CD4-positive, alpha-beta T cell (primary cell): ENCODE measurements at regions not wholly inside any gene's neighbourhood (a gene's known extent, or its start where the extent isn't known, plus 50 kb on each side); places are given as distances from the start of the nearest gene placed in this dataset.
A peak's percentile ranks its signal among the peaks of the same experiment; 100 is the strongest.

Source experiments
- ATAC-seq: fragments of 200-7000 bp; cut with Tn5 transposase; one replicate; pipeline ENCODE4 v1.10.0; 2022; ENCODE audit warnings: mild to moderate bottlenecking; ENCODE audit not compliant: poor library complexity
- CTCF ChIA-PET: fragments of 350-600 bp; sonication (Branson Sonifier 250); formaldehyde crosslinking; loops from one replicate; lab custom pipeline; 2021; ENCODE audit warnings: antibody characterized with exemption, inconsistent platforms; lab: Charles Lee
- POLR2A ChIA-PET: fragments of 350-600 bp; sonication (Branson Sonifier 250); formaldehyde crosslinking; loops from one replicate; lab custom pipeline; 2021; ENCODE audit warnings: antibody characterized with exemption, inconsistent platforms; lab: Charles Lee
- DNase-seq, 14 experiments: peaks; one replicate each; pipeline ENCODE4 v3.0.0-alpha.2; 2013 to 2020; ENCODE audit warnings: mixed read lengths in 2 of 14
- H3K27ac ChIP-seq, 2 donors: one replicate each; pipeline versions ENCODE4 v1.5.1 to v1.7.0; 2013; ENCODE audit warnings: low read length in 2 of 2, low read depth in 1 of 2, mild to moderate bottlenecking in 1 of 2
- H3K27me3 ChIP-seq, 2 experiments: 1 replicate in 1 of 2; 2 replicates in 1 of 2; pipeline versions ENCODE4 v1.6.1 to v1.7.0; 2013; ENCODE audit warnings: low read length in 2 of 2, control low read depth in 1 of 2, mild to moderate bottlenecking in 1 of 2, moderate library complexity in 1 of 2; ENCODE audit not compliant: insufficient read depth in 2 of 2, control insufficient read depth in 1 of 2
- H3K36me3 ChIP-seq: one replicate; pipeline ENCODE4 v1.6.1; 2013; ENCODE audit warnings: low read length, control low read depth; ENCODE audit not compliant: insufficient read depth
- H3K4me1 ChIP-seq: one replicate; pipeline ENCODE4 v1.6.1; 2013; ENCODE audit warnings: low read length, control low read depth; ENCODE audit not compliant: insufficient read depth
- H3K4me3 ChIP-seq: one replicate; pipeline ENCODE4 v1.5.1; 2013; ENCODE audit warnings: mild to moderate bottlenecking, low read length, moderate library complexity
- H3K9me3 ChIP-seq, 2 experiments: 1 replicate in 1 of 2; 2 replicates in 1 of 2; pipeline versions ENCODE4 v1.6.1 to v1.7.0; 2013; ENCODE audit warnings: low read length in 2 of 2, mild to moderate bottlenecking in 2 of 2, control low read depth in 1 of 2, moderate library complexity in 1 of 2; ENCODE audit not compliant: control insufficient read depth in 1 of 2, insufficient read depth in 1 of 2
- H3K27ac Mint-ChIP-seq: one replicate; pipeline ENCODE4 v1.8.0; 2020; ENCODE audit warnings: mixed read lengths
- H3K27me3 Mint-ChIP-seq: one replicate; pipeline ENCODE4 v1.8.0; 2021; ENCODE audit warnings: mixed read lengths
- H3K36me3 Mint-ChIP-seq: one replicate; pipeline ENCODE4 v1.8.0; 2021; ENCODE audit warnings: low read depth, mixed read lengths
- H3K4me1 Mint-ChIP-seq: one replicate; pipeline ENCODE4 v1.8.0; 2021; ENCODE audit warnings: low read depth, mixed read lengths
- H3K4me3 Mint-ChIP-seq: one replicate; pipeline ENCODE4 v1.8.0; 2020; ENCODE audit warnings: mild to moderate bottlenecking, mixed read lengths
- H3K9me3 Mint-ChIP-seq: one replicate; pipeline ENCODE4 v1.8.0; 2020; ENCODE audit warnings: mixed read lengths
- intact Hi-C, 2 experiments: fragments of 100-400 bp; cut with DNase I in 1 of 2; cut with micrococcal nuclease in 1 of 2; formaldehyde crosslinking; loops; one replicate each; pipeline versions ENCODE4 v1.15.1 to v1.9.0; 2023 to 2025; cut with DNase I, micrococcal nuclease
- TF ChIP-seq, protein P1 (sequence below): fragments of 200-600 bp; IDR thresholded peaks from one replicate; pipeline ENCODE4 v1.8.0; 2022; ENCODE audit warnings: antibody characterized with exemption, mild to moderate bottlenecking

DNA sequence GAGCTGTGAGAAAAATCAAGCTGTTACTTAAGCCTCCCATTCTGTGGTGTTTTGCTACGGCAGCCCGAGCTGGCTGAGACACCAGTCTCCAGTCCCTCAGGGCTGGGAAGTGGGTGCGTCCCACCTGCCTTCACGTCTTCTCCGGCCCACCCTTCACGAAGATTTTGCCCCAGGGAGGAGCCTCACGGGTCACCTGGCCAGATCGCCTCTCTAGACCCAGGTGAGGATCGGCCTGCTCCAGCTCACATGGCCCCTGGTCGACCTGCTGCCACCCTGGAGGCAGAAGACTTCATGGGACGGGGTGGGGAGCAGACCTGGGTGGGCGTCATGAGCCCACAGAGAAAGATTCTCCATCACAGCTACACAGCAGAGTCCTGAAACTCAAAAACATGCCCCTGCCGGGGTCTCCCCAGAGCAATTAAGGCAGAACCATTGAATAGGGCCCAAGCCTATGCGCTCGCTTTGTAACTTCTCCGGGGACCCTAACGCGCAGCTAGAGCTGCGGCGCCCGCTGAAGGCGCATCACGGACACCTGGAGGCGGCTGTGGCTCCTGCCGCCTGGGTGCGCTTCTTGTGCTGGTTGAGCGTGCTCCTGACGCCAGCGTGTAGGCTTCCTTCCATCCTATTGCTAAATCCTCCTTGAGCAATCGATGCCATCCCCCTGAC, 92.6 kb upstream of the ALDH1A3 start:
- H3K4me3 ChIP-seq, result no peak overlapping the region
- no peaks in the 10 kb centered on the region for H3K9me3 Mint-ChIP-seq
- H3K27me3 ChIP-seq, result peaks cover 0 to 4% of the 10 kb centered on the region in 2 experiments
- H3K36me3 ChIP-seq, result no peaks in the 10 kb centered on the region
- no peak overlapping the region for H3K27ac Mint-ChIP-seq
- ChIA-PET CTCF (no interaction called here), POLR2A (no interaction called here)
- ATAC-seq, result no peak
- no peak overlapping the region for H3K4me3 Mint-ChIP-seq
- H3K9me3 ChIP-seq, result peaks cover 0 to 8% of the 10 kb centered on the region in 2 experiments
- H3K27ac ChIP-seq, result no peak overlapping the region
- TF ChIP-seq, protein P1, sequence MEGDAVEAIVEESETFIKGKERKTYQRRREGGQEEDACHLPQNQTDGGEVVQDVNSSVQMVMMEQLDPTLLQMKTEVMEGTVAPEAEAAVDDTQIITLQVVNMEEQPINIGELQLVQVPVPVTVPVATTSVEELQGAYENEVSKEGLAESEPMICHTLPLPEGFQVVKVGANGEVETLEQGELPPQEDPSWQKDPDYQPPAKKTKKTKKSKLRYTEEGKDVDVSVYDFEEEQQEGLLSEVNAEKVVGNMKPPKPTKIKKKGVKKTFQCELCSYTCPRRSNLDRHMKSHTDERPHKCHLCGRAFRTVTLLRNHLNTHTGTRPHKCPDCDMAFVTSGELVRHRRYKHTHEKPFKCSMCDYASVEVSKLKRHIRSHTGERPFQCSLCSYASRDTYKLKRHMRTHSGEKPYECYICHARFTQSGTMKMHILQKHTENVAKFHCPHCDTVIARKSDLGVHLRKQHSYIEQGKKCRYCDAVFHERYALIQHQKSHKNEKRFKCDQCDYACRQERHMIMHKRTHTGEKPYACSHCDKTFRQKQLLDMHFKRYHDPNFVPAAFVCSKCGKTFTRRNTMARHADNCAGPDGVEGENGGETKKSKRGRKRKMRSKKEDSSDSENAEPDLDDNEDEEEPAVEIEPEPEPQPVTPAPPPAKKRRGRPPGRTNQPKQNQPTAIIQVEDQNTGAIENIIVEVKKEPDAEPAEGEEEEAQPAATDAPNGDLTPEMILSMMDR, result no peak
- H3K4me1 ChIP-seq, result no peaks in the 10 kb centered on the region
- no peaks in the 10 kb centered on the region for H3K4me1 Mint-ChIP-seq
- peak in 1 of 14 experiments; percentile 5 for DNase-seq
- H3K27me3 Mint-ChIP-seq, result peaks cover 17% of the 10 kb centered on the region
- intact Hi-C loops, result no loop called here
- no peaks in the 10 kb centered on the region for H3K36me3 Mint-ChIP-seq

DNA sequence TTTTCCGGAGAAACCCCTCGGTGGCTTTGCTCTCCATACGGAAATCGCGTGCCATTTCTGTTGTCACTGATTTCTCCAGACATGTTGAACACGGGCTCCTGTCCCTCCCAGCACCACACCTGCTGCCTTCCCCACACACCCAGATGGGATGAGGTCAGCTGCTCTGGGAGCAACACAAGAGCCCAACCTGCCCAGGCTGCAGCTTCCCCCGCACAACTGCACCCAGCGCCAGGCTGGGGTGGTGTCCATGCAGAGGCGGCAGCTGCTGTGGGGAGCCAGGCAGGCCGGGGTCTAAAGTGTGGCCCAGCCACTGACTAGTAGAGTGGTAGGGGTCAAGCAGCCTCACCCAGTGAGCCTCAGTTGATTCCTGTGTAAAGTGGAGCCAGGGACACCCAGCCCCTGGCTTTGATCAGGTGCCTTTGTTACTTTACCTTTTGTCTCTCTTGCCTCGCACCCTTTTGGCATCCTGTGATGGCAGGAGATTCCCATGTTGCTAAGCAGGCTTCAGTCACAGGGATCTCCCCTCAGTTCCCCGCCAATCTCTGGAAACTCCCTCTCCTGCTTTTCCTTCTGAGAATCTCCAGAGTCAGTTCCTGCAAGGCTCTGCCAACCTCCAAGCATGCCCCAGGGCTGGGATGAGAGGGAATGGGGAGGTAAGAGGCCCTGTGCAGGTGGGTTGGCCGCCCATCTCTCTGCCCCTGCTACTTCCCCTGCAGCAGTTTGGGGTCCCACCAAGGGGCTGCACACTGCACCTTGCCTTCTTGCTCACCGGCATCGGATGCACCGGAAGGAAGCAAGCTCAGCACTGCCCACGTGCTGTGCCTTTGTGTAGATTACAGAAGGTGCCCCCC, 91.8 kb upstream of the ALDH1A3 start:
- Histone ChIP-seq H3K36me3 (no peaks in the 10 kb centered on the region), H3K4me1 (no peaks in the 10 kb centered on the region), H3K27ac (no peak overlapping the region), H3K4me3 (no peak overlapping the region), H3K9me3 (peaks cover 0 to 8% of the 10 kb centered on the region in 2 experiments), H3K27me3 (peaks cover 0 to 4% of the 10 kb centered on the region in 2 experiments)
- Mint-ChIP-seq H3K4me1 (no peaks in the 10 kb centered on the region), H3K27ac (no peak overlapping the region), H3K36me3 (no peaks in the 10 kb centered on the region), H3K27me3 (peaks cover 11% of the 10 kb centered on the region), H3K4me3 (no peak overlapping the region), H3K9me3 (no peaks in the 10 kb centered on the region)
- DNase-seq (peak in 1 of 14 experiments; percentile 3), ATAC-seq (no peak)
- intact Hi-C loops, result no loop called here
- POLR2A ChIA-PET, result no interaction called here
- TF ChIP-seq, protein P1, result no peak
- CTCF ChIA-PET, result no interaction called here

DNA sequence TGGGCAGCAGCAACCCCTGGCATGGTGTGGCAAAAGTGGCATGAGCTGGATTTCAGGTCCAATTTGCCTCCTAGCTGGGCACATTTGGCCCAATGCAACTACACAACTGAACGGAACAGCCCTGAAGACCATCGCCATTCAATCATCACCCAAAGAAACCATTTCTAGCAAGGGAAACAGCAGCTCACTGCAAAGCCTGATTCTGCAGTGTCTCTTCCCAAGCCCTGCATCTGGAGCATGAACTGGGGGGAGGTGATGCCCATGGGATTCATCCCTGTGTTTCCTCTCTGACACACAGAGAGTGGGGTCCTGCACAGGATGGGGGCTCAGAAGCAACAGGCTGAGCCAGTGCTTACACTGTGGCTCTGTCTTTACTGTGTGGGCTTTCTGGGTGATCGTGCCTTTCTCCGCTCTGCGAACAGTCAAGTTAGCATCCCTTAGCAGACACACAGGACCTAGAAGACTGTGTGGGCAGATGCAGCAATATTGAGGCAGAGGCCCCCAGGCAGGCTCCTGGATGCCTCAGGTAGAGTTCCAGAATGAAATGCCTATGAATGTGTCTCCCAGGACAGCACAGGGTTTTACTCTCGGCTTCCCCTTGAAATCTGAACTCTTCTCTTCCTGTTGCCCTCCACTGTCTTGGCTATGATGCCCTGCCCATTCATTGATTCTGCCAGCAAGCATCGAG, 91.1 kb upstream of the ALDH1A3 start:
- intact Hi-C loops, result no loop called here
- CTCF ChIA-PET, result no interaction called here
- peak in 1 of 14 experiments; percentile 1 for DNase-seq

More for the DNA sequence above, 91.1 kb upstream of the ALDH1A3 start:
- H3K36me3 Mint-ChIP-seq, result no peaks in the 10 kb centered on the region
- H3K4me1 ChIP-seq, result no peaks in the 10 kb centered on the region
- POLR2A ChIA-PET, result no interaction called here
- H3K27me3 Mint-ChIP-seq, result peaks cover 11% of the 10 kb centered on the region
- H3K27me3 ChIP-seq, result peaks cover 0 to 4% of the 10 kb centered on the region in 2 experiments
- no peak for ATAC-seq
- H3K27ac Mint-ChIP-seq, result no peak overlapping the region
- H3K27ac ChIP-seq, result no peak overlapping the region
- peaks cover 0 to 8% of the 10 kb centered on the region in 2 experiments for H3K9me3 ChIP-seq
- H3K4me1 Mint-ChIP-seq, result no peaks in the 10 kb centered on the region
- TF ChIP-seq, protein P1, result no peak
- H3K4me3 ChIP-seq, result no peak overlapping the region
- no peaks in the 10 kb centered on the region for H3K36me3 ChIP-seq
- H3K9me3 Mint-ChIP-seq, result no peaks in the 10 kb centered on the region
- H3K4me3 Mint-ChIP-seq, result no peak overlapping the region
